GM12878 (cell line): ENCODE measurements at regions not wholly inside any gene's neighbourhood (a gene's known extent, or its start where the extent isn't known, plus 50 kb on each side); places are given as distances from the start of the nearest gene placed in this dataset.

Experiments
- ATAC-seq: fragments of 200-7000 bp; cut with Tn5 transposase; 3 replicates; pipeline ENCODE4 v1.9.1; 2020; ENCODE audit warnings: mild to moderate bottlenecking, moderate library complexity
- BruUV-seq: library from RNA; stranded (reverse); fragments of 400-500 nt; replicated peaks from 2 replicates; lab custom pipeline; 2021; lab: Mats Ljungman, UMichigan
- CTCF ChIA-PET: fragments of 300-600 bp; sonication (Branson Sonifier 250); formaldehyde crosslinking; extraction: SDS; loops from one replicate; lab custom pipeline; 2021; ENCODE audit warnings: inconsistent platforms; lab: Yijun Ruan, JAX
- POLR2A ChIA-PET: fragments of 350-600 bp; formaldehyde crosslinking; extraction: SDS; loops from one replicate; lab custom pipeline; 2021; ENCODE audit warnings: inconsistent platforms; lab: Charles Lee
- RAD21 ChIA-PET: fragments of 300-600 bp; sonication (Branson Sonifier 250); formaldehyde crosslinking; loops from one replicate; lab custom pipeline; 2023; ENCODE audit warnings: antibody characterized with exemption; ENCODE audit not compliant: unreplicated experiment; lab: Charles Lee
- SMC1A ChIA-PET: fragments of 300-600 bp; sonication (Branson Sonifier 250); formaldehyde crosslinking; loops from one replicate; lab custom pipeline; 2023; ENCODE audit not compliant: unreplicated experiment, uncharacterized antibody; lab: Charles Lee
- DNase-seq: peaks from one replicate; pipeline ENCODE4 v3.0.0-alpha.2; 2011; ENCODE audit warnings: low read depth, low spot score
- FAIRE-seq: peaks from 3 replicates; lab custom pipeline; 2011; peaks lifted over from hg19 to GRCh38; lab: Jason Lieb, UNC
- H2AFZ ChIP-seq: 2 replicates; pipeline ENCODE4 v1.6.0; 2011; ENCODE audit warnings: low read depth, low read length, control low read depth; ENCODE audit not compliant: control insufficient read depth
- H3K27ac ChIP-seq: 2 replicates; pipeline ENCODE4 v1.5.1; 2011; ENCODE audit warnings: control low read depth; ENCODE audit not compliant: control insufficient read depth, insufficient read depth
- H3K27me3 ChIP-seq, 2 experiments: replicated peaks in 1 of 2; 2 replicates each; pipeline versions ENCODE4 v1.6.0 to v1.6.1; 2011; ENCODE audit warnings: low read length in 1 of 2; ENCODE audit not compliant: control insufficient read depth in 2 of 2, insufficient read depth in 2 of 2
- H3K36me3 ChIP-seq, 2 experiments: 2 replicates each; pipeline ENCODE4 v1.5.1; 2011; ENCODE audit warnings: low read length in 1 of 2; ENCODE audit not compliant: control insufficient read depth in 2 of 2, insufficient read depth in 2 of 2
- H3K4me1 ChIP-seq: 2 replicates; pipeline ENCODE4 v1.6.1; 2011; ENCODE audit warnings: mild to moderate bottlenecking, low read length, moderate library complexity, mixed read lengths; ENCODE audit not compliant: control insufficient read depth, insufficient read depth
- H3K4me2 ChIP-seq: 2 replicates; pipeline ENCODE4 v1.6.0; 2011; ENCODE audit warnings: control low read depth; ENCODE audit not compliant: control insufficient read depth, insufficient read depth
- H3K4me3 ChIP-seq: fragments of 200-600 bp; sonication (generic); 2 replicates; pipeline ENCODE4 v1.5.1; 2016
- H3K79me2 ChIP-seq: 2 replicates; pipeline ENCODE4 v1.6.0; 2011; ENCODE audit warnings: low read length; ENCODE audit not compliant: control insufficient read depth, insufficient read depth
- H3K9ac ChIP-seq: 2 replicates; pipeline ENCODE4 v1.8.0; 2011; ENCODE audit warnings: low read length, control low read depth, mixed read lengths; ENCODE audit not compliant: control insufficient read depth, insufficient read depth
- H3K9me3 ChIP-seq: replicated peaks from 3 replicates; pipeline ENCODE4 v1.5.1; 2011; ENCODE audit warnings: mild to moderate bottlenecking, low read length; ENCODE audit not compliant: control insufficient read depth, insufficient read depth
- H4K20me1 ChIP-seq: 2 replicates; pipeline ENCODE4 v1.6.0; 2011; ENCODE audit not compliant: control insufficient read depth, insufficient read depth
- BRCA1 ChIP-seq: IDR thresholded peaks from 2 replicates; pipeline ENCODE4 v1.6.1; 2011; ENCODE audit warnings: low read depth, low read length, improper control_type of control experiment
- CBX3 ChIP-seq: fragments of 200-600 bp; sonication (generic); IDR thresholded peaks from 2 replicates; pipeline ENCODE4 v1.6.1; 2016; ENCODE audit warnings: low read depth, borderline replicate concordance
- CBX5 ChIP-seq: sonication (generic); IDR thresholded peaks from 2 replicates; pipeline ENCODE4 v1.6.1; 2016; ENCODE audit warnings: low read depth, moderate library complexity, mild to moderate bottlenecking, inconsistent platforms
- E4F1 ChIP-seq: fragments of 450-650 bp; IDR thresholded peaks from 2 replicates; pipeline ENCODE4 v1.6.1; 2018; ENCODE audit warnings: borderline replicate concordance, mild to moderate bottlenecking; ENCODE audit not compliant: partially characterized antibody
- EGR1 ChIP-seq, 2 experiments: IDR thresholded peaks; 1 replicate in 1 of 2; 2 replicates in 1 of 2; pipeline ENCODE4 v1.6.1; 2011 to 2012; ENCODE audit warnings: low read depth in 2 of 2, low read length in 2 of 2, borderline replicate concordance in 1 of 2, mild to moderate bottlenecking in 1 of 2, moderate library complexity in 1 of 2
- HDAC2 ChIP-seq: fragments of 200-600 bp; sonication (generic); IDR thresholded peaks from 2 replicates; pipeline ENCODE4 v1.6.1; 2017
- JUND ChIP-seq: IDR thresholded peaks from 2 replicates; pipeline ENCODE4 v1.6.1; 2012; ENCODE audit warnings: low read depth, mild to moderate bottlenecking, low read length, improper control_type of control experiment, moderate library complexity
- MLLT1 ChIP-seq: fragments of 450-650 bp; IDR thresholded peaks from 2 replicates; pipeline ENCODE4 v1.6.1; 2016; ENCODE audit warnings: mild to moderate bottlenecking
- PAX8 ChIP-seq: fragments of 450-650 bp; IDR thresholded peaks from 2 replicates; pipeline ENCODE4 v1.6.1; 2017; ENCODE audit warnings: mild to moderate bottlenecking, moderate library complexity
- PBX3 ChIP-seq: IDR thresholded peaks from 2 replicates; pipeline ENCODE4 v1.6.1; 2011; ENCODE audit warnings: mild to moderate bottlenecking, low read depth, low read length, moderate library complexity; ENCODE audit not compliant: insufficient replicate concordance
- RCOR1 ChIP-seq: conservative IDR thresholded peaks from 2 replicates; pipeline ENCODE4 v1.6.1; 2012; ENCODE audit warnings: low read depth, low read length, improper control_type of control experiment
- SMARCA5 ChIP-seq: fragments of 450-650 bp; IDR thresholded peaks from 2 replicates; pipeline ENCODE4 v1.6.1; 2017; ENCODE audit warnings: mild to moderate bottlenecking
- SMC3 ChIP-seq: IDR thresholded peaks from 2 replicates; pipeline ENCODE4 v1.6.1; 2011; ENCODE audit warnings: low read length, improper control_type of control experiment, borderline replicate concordance
- SP1 ChIP-seq: IDR thresholded peaks from one replicate; pipeline ENCODE4 v1.6.1; 2011; ENCODE audit warnings: low read depth, low read length
- SREBF2 ChIP-seq: IDR thresholded peaks from 2 replicates; pipeline ENCODE4 v1.6.1; 2012; ENCODE audit warnings: mild to moderate bottlenecking, low read length
- in situ Hi-C: fragments of 300-500 bp; cut with MboI; formaldehyde crosslinking; loops from 9 replicates; pipeline ENCODE4 v1.14.3; 2018; ENCODE audit warnings: mixed read lengths
- intact Hi-C: fragments of 100-400 bp; cut with micrococcal nuclease; formaldehyde crosslinking; loops from one replicate; pipeline ENCODE4 v1.14.2; 2022; ENCODE audit not compliant: unreplicated experiment

GRCh38 chr10:65367706-65368105, 1558.1 kb upstream of the LRRTM3 start:
- Histone ChIP-seq H3K79me2 (no peaks in the 10 kb centered on the region), H3K27ac (no peak overlapping the region)
- in situ Hi-C loops: no loop called here
- ATAC-seq: no peak
- no peak for TF ChIP-seq SREBF2
- no peak for TF ChIP-seq JUND
- TF ChIP-seq SMC3: no peak
- TF ChIP-seq MLLT1: no peak
- TF ChIP-seq CBX3: no peak
- no peak for TF ChIP-seq RCOR1
- TF ChIP-seq PAX8: no peak
- TF ChIP-seq SP1: no peak
- no peak for TF ChIP-seq PBX3
- no peak for TF ChIP-seq E4F1
- TF ChIP-seq SMARCA5: no peak
- no peak for TF ChIP-seq HDAC2
- no peak for TF ChIP-seq EGR1 (IDR thresholded peaks at IDR 0.05; ENCODE audit: borderline replicate concordance in 1 of 2, low read depth in 2 of 2, low read length in 2 of 2)
- TF ChIP-seq BRCA1: no peak
- no peak for TF ChIP-seq CBX5
- TF ChIP-seq, all 136 proteins: peak for 0
- H2AFZ ChIP-seq: no peak overlapping the region
- CTCF ChIA-PET: no interaction called here
- POLR2A ChIA-PET: no interaction called here
- RAD21 ChIA-PET: no interaction called here
- H4K20me1 ChIP-seq: no peaks in the 10 kb centered on the region
- BruUV-seq: no TSS peak
- H3K36me3 ChIP-seq: no peaks in the 10 kb centered on the region
- DNase-seq (no peak), FAIRE-seq (no peak)
- H3K4me2 ChIP-seq: no peak overlapping the region
- intact Hi-C loops: no loop called here
- H3K27me3 ChIP-seq: no peaks in the 10 kb centered on the region
- SMC1A ChIA-PET: no interaction called here
- H3K9me3 ChIP-seq: no peaks in the 10 kb centered on the region
- no peaks in the 10 kb centered on the region for H3K4me1 ChIP-seq
- H3K9ac ChIP-seq: no peak overlapping the region
- no peak overlapping the region for H3K4me3 ChIP-seq
